ENCODE measurements at regions not wholly inside any gene's neighbourhood (a gene's known extent, or its start where the extent isn't known, plus 50 kb on each side); places are given as distances from the start of the nearest gene placed in this dataset.

DNA sequence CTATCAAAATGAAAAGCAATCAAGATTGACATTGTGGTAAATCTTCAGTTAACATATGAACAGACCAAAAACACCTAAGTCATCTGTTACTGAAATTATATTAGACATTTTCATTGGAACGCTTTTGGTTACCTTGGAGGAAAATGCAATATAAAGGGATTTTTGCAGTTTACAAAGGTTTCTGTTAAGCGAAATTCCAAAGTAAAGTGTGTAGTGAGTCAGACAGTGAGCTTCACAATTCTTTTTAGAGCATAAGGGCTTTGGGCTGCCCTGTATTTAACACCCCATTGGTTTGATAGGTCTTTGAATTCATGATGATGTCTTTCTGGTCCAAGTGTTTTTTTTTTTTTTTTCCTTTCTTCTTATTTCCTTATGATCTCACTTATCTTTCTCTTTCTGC, 462.8 kb downstream of the EDEM1 start:
- TF ChIP-seq RAD21 (CRISPR knock-in tag; conservative IDR thresholded peaks at IDR 0.05 in 1 of 2, IDR thresholded peaks at IDR 0.05 in 1 of 2) (no peak), EP300 (IDR thresholded peaks at IDR 0.05; ENCODE audit: low read length) (no peak)
